Gastrocnemius medialis (tissue), 4 donors: ENCODE measurements at regions not wholly inside any gene's neighbourhood (a gene's known extent, or its start where the extent isn't known, plus 50 kb on each side); places are given as distances from the start of the nearest gene placed in this dataset.

Experiments used
- POLR2A ChIP-seq, 2 donors: fragments of 450-650 bp; IDR thresholded peaks; one replicate each; pipeline ENCODE4 v1.6.1; 2017; ENCODE audit warnings: antibody characterized with exemption in 2 of 2, mild to moderate bottlenecking in 2 of 2, moderate library complexity in 2 of 2
- TF ChIP-seq, protein P1 (sequence below), 5 experiments: fragments of 450-650 bp in 3 of 5; fragments of 200-600 bp in 2 of 5; sonication (generic) in 2 of 5; IDR thresholded peaks in 4 of 5; conservative IDR thresholded peaks in 1 of 5; 1 replicate in 4 of 5; 2 replicates in 1 of 5; pipeline ENCODE4 v1.5.1; 2016 to 2019; ENCODE audit warnings: antibody characterized with exemption in 5 of 5, mild to moderate bottlenecking in 3 of 5, moderate library complexity in 3 of 5

DNA sequence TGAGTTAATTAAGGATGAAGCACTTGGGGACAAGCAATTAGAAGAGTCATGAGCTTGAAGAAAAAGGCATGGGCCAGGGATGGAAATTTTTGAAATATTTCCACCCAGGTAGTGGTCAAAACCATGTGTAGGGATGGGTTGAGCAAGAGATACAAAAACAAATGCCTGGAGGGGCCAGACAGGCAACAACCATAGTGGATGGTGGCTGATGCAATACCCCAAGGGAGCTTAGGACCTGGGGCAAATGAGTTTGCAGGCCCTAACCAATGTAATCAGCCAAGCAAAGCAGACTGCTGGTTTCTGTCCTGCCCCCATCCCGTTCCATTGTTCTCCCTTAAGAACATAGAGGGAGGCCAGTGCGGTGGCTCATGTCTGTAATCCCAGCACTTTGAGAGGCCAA lies 119.1 kb upstream of the FGGY start:
- TF ChIP-seq, protein P1, sequence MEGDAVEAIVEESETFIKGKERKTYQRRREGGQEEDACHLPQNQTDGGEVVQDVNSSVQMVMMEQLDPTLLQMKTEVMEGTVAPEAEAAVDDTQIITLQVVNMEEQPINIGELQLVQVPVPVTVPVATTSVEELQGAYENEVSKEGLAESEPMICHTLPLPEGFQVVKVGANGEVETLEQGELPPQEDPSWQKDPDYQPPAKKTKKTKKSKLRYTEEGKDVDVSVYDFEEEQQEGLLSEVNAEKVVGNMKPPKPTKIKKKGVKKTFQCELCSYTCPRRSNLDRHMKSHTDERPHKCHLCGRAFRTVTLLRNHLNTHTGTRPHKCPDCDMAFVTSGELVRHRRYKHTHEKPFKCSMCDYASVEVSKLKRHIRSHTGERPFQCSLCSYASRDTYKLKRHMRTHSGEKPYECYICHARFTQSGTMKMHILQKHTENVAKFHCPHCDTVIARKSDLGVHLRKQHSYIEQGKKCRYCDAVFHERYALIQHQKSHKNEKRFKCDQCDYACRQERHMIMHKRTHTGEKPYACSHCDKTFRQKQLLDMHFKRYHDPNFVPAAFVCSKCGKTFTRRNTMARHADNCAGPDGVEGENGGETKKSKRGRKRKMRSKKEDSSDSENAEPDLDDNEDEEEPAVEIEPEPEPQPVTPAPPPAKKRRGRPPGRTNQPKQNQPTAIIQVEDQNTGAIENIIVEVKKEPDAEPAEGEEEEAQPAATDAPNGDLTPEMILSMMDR (IDR thresholded peaks at IDR 0.05 in 4 of 5, conservative IDR thresholded peaks at IDR 0.05 in 1 of 5), result no peak
- no peak for TF ChIP-seq POLR2A (IDR thresholded peaks at IDR 0.05)
